GM12878 (cell line): ENCODE measurements at regions not wholly inside any gene's neighbourhood (a gene's known extent, or its start where the extent isn't known, plus 50 kb on each side); places are given as distances from the start of the nearest gene placed in this dataset.

Experiments used
- ATAC-seq: fragments of 200-7000 bp; cut with Tn5 transposase; 3 replicates; pipeline ENCODE4 v1.9.1; 2020; ENCODE audit warnings: mild to moderate bottlenecking, moderate library complexity
- BruUV-seq: library from RNA; stranded (reverse); fragments of 400-500 nt; replicated peaks from 2 replicates; lab custom pipeline; 2021; lab: Mats Ljungman, UMichigan
- CTCF ChIA-PET: fragments of 300-600 bp; sonication (Branson Sonifier 250); formaldehyde crosslinking; extraction: SDS; loops from one replicate; lab custom pipeline; 2021; ENCODE audit warnings: inconsistent platforms; lab: Yijun Ruan, JAX
- POLR2A ChIA-PET: fragments of 350-600 bp; formaldehyde crosslinking; extraction: SDS; loops from one replicate; lab custom pipeline; 2021; ENCODE audit warnings: inconsistent platforms; lab: Charles Lee
- RAD21 ChIA-PET: fragments of 300-600 bp; sonication (Branson Sonifier 250); formaldehyde crosslinking; loops from one replicate; lab custom pipeline; 2023; ENCODE audit warnings: antibody characterized with exemption; ENCODE audit not compliant: unreplicated experiment; lab: Charles Lee
- SMC1A ChIA-PET: fragments of 300-600 bp; sonication (Branson Sonifier 250); formaldehyde crosslinking; loops from one replicate; lab custom pipeline; 2023; ENCODE audit not compliant: unreplicated experiment, uncharacterized antibody; lab: Charles Lee
- DNase-seq: peaks from one replicate; pipeline ENCODE4 v3.0.0-alpha.2; 2011; ENCODE audit warnings: low read depth, low spot score
- FAIRE-seq: peaks from 3 replicates; lab custom pipeline; 2011; peaks lifted over from hg19 to GRCh38; lab: Jason Lieb, UNC
- H2AFZ ChIP-seq: 2 replicates; pipeline ENCODE4 v1.6.0; 2011; ENCODE audit warnings: low read depth, low read length, control low read depth; ENCODE audit not compliant: control insufficient read depth
- H3K27ac ChIP-seq: 2 replicates; pipeline ENCODE4 v1.5.1; 2011; ENCODE audit warnings: control low read depth; ENCODE audit not compliant: control insufficient read depth, insufficient read depth
- H3K27me3 ChIP-seq, 2 experiments: replicated peaks in 1 of 2; 2 replicates each; pipeline versions ENCODE4 v1.6.0 to v1.6.1; 2011; ENCODE audit warnings: low read length in 1 of 2; ENCODE audit not compliant: control insufficient read depth in 2 of 2, insufficient read depth in 2 of 2
- H3K36me3 ChIP-seq, 2 experiments: 2 replicates each; pipeline ENCODE4 v1.5.1; 2011; ENCODE audit warnings: low read length in 1 of 2; ENCODE audit not compliant: control insufficient read depth in 2 of 2, insufficient read depth in 2 of 2
- H3K4me1 ChIP-seq: 2 replicates; pipeline ENCODE4 v1.6.1; 2011; ENCODE audit warnings: mild to moderate bottlenecking, low read length, moderate library complexity, mixed read lengths; ENCODE audit not compliant: control insufficient read depth, insufficient read depth
- H3K4me2 ChIP-seq: 2 replicates; pipeline ENCODE4 v1.6.0; 2011; ENCODE audit warnings: control low read depth; ENCODE audit not compliant: control insufficient read depth, insufficient read depth
- H3K4me3 ChIP-seq: fragments of 200-600 bp; sonication (generic); 2 replicates; pipeline ENCODE4 v1.5.1; 2016
- H3K79me2 ChIP-seq: 2 replicates; pipeline ENCODE4 v1.6.0; 2011; ENCODE audit warnings: low read length; ENCODE audit not compliant: control insufficient read depth, insufficient read depth
- H3K9ac ChIP-seq: 2 replicates; pipeline ENCODE4 v1.8.0; 2011; ENCODE audit warnings: low read length, control low read depth, mixed read lengths; ENCODE audit not compliant: control insufficient read depth, insufficient read depth
- H3K9me3 ChIP-seq: replicated peaks from 3 replicates; pipeline ENCODE4 v1.5.1; 2011; ENCODE audit warnings: mild to moderate bottlenecking, low read length; ENCODE audit not compliant: control insufficient read depth, insufficient read depth
- H4K20me1 ChIP-seq: 2 replicates; pipeline ENCODE4 v1.6.0; 2011; ENCODE audit not compliant: control insufficient read depth, insufficient read depth
- ATF2 ChIP-seq: IDR thresholded peaks from 2 replicates; pipeline ENCODE4 v1.6.1; 2012; ENCODE audit warnings: low read length, inconsistent platforms
- ATF7 ChIP-seq: fragments of 450-650 bp; IDR thresholded peaks from 2 replicates; pipeline ENCODE4 v1.6.1; 2016; ENCODE audit warnings: low read depth, mild to moderate bottlenecking
- CBX3 ChIP-seq: fragments of 200-600 bp; sonication (generic); IDR thresholded peaks from 2 replicates; pipeline ENCODE4 v1.6.1; 2016; ENCODE audit warnings: low read depth, borderline replicate concordance
- EP300 ChIP-seq, 2 experiments: fragments of 150-350 bp in 1 of 2; IDR thresholded peaks; 2 replicates each; pipeline ENCODE4 v1.6.1; 2011 to 2012; ENCODE audit warnings: low read depth in 2 of 2, low read length in 2 of 2, borderline replicate concordance in 1 of 2, improper control_type of control experiment in 1 of 2, inconsistent platforms in 1 of 2; ENCODE audit not compliant: control insufficient read depth in 1 of 2
- ESRRA ChIP-seq: IDR thresholded peaks from 2 replicates; pipeline ENCODE4 v1.6.1; 2012; ENCODE audit warnings: mild to moderate bottlenecking, low read length, improper control_type of control experiment
- IRF4 ChIP-seq: IDR thresholded peaks from 2 replicates; pipeline ENCODE4 v1.6.1; 2011; ENCODE audit warnings: low read depth, low read length
- JUND ChIP-seq: IDR thresholded peaks from 2 replicates; pipeline ENCODE4 v1.6.1; 2012; ENCODE audit warnings: low read depth, mild to moderate bottlenecking, low read length, improper control_type of control experiment, moderate library complexity
- KAT2A ChIP-seq: conservative IDR thresholded peaks from 2 replicates; pipeline ENCODE4 v1.6.1; 2011; ENCODE audit warnings: low read depth, low read length; ENCODE audit not compliant: control insufficient read depth
- MAX ChIP-seq: IDR thresholded peaks from 2 replicates; pipeline ENCODE4 v1.6.1; 2012; ENCODE audit warnings: low read depth, low read length, improper control_type of control experiment
- MYB ChIP-seq: fragments of 150-350 bp; IDR thresholded peaks from 2 replicates; pipeline ENCODE4 v1.6.1; 2014; ENCODE audit warnings: mild to moderate bottlenecking, low read depth, low read length, borderline replicate concordance
- PAX5 ChIP-seq: IDR thresholded peaks from 2 replicates; pipeline ENCODE4 v1.6.1; 2011; ENCODE audit warnings: low read depth, low read length, borderline replicate concordance
- PKNOX1 ChIP-seq: fragments of 450-650 bp; IDR thresholded peaks from 2 replicates; pipeline ENCODE4 v1.6.1; 2016; ENCODE audit warnings: mild to moderate bottlenecking
- RFX5 ChIP-seq: IDR thresholded peaks from 2 replicates; pipeline ENCODE4 v1.6.1; 2011; ENCODE audit warnings: low read depth, low read length, improper control_type of control experiment
- SIX5 ChIP-seq: IDR thresholded peaks from 2 replicates; pipeline ENCODE4 v1.6.1; 2011; ENCODE audit warnings: mild to moderate bottlenecking, low read depth, low read length, moderate library complexity; ENCODE audit not compliant: severe bottlenecking
- ZBTB33 ChIP-seq: fragments of 450-650 bp; IDR thresholded peaks from 2 replicates; pipeline ENCODE4 v1.6.1; 2017; ENCODE audit warnings: mild to moderate bottlenecking
- WGBS: methylation state at CpG from one replicate; pipeline ENCODE4 v1.1.6; 2016; ENCODE audit warnings: low lambda C conversion rate; ENCODE audit not compliant: insufficient replicate concordance, insufficient coverage; ENCODE audit errors: missing lambda C conversion rate; 5-methylcytosine and 5-hydroxymethylcytosine counted together
- in situ Hi-C: fragments of 300-500 bp; cut with MboI; formaldehyde crosslinking; loops from 9 replicates; pipeline ENCODE4 v1.14.3; 2018; ENCODE audit warnings: mixed read lengths
- intact Hi-C: fragments of 100-400 bp; cut with micrococcal nuclease; formaldehyde crosslinking; loops from one replicate; pipeline ENCODE4 v1.14.2; 2022; ENCODE audit not compliant: unreplicated experiment

GRCh38 chr4:173797296-173797695 lies 267.3 kb upstream of the HAND2 start:
- POLR2A ChIA-PET = no interaction called here
- FAIRE-seq (no peak), ATAC-seq (no peak), DNase-seq (no peak)
- intact Hi-C loops = no loop called here
- H3K36me3 ChIP-seq = no peaks in the 10 kb centered on the region
- H3K27me3 ChIP-seq = no peaks in the 10 kb centered on the region
- H3K27ac ChIP-seq = no peak overlapping the region
- WGBS = 5% methylated on average over 1 of the region's 1 CpG
- no peak overlapping the region for H3K9ac ChIP-seq
- no peak overlapping the region for H2AFZ ChIP-seq
- no peak for TF ChIP-seq CBX3
- no peaks in the 10 kb centered on the region for H3K79me2 ChIP-seq
- H3K4me2 ChIP-seq = no peak overlapping the region
- no TSS peak for BruUV-seq
- no peak overlapping the region for H3K4me3 ChIP-seq
- no peaks in the 10 kb centered on the region for H4K20me1 ChIP-seq
- CTCF ChIA-PET = no interaction called here
- H3K4me1 ChIP-seq = no peaks in the 10 kb centered on the region
- in situ Hi-C loops = no loop called here
- RAD21 ChIA-PET = no interaction called here
- SMC1A ChIA-PET = no interaction called here
- no peaks in the 10 kb centered on the region for H3K9me3 ChIP-seq

GRCh38 chr4:173794662-173795061 lies 264.6 kb upstream of the HAND2 start:
- in situ Hi-C loops = no loop called here
- FAIRE-seq = no peak
- no peak for TF ChIP-seq SIX5
- no peak for TF ChIP-seq JUND
- no peak for TF ChIP-seq PAX5
- no peak for TF ChIP-seq KAT2A
- TF ChIP-seq EP300 (IDR thresholded peaks at IDR 0.05; ENCODE audit: borderline replicate concordance in 1 of 2, control insufficient read depth in 1 of 2, low read depth in 2 of 2, low read length in 2 of 2) = no peak
- no peak for TF ChIP-seq MYB
- no peak for TF ChIP-seq PKNOX1
- no peak for TF ChIP-seq IRF4
- TF ChIP-seq MAX = no peak
- no peak for TF ChIP-seq RFX5
- TF ChIP-seq ESRRA = no peak
- TF ChIP-seq ATF7 = no peak
- no peak for TF ChIP-seq ZBTB33
- no peak for TF ChIP-seq ATF2

More at GRCh38 chr4:173794662-173795061, 264.6 kb upstream of the HAND2 start:
- Histone ChIP-seq H3K79me2 (no peaks in the 10 kb centered on the region), H3K9ac (no peak overlapping the region), H3K27ac (no peak overlapping the region), H3K36me3 (no peaks in the 10 kb centered on the region), H4K20me1 (no peaks in the 10 kb centered on the region), H3K4me3 (no peak overlapping the region), H2AFZ (no peak overlapping the region), H3K4me2 (no peak overlapping the region), H3K4me1 (no peaks in the 10 kb centered on the region), H3K27me3 (no peaks in the 10 kb centered on the region), H3K9me3 (no peaks in the 10 kb centered on the region)
- 5% methylated on average over 2 of the region's 2 CpGs for WGBS
- ATAC-seq (no peak), DNase-seq (no peak)
- ChIA-PET RAD21 (no interaction called here), CTCF (no interaction called here), POLR2A (no interaction called here), SMC1A (no interaction called here)
- intact Hi-C loops = no loop called here
- no TSS peak for BruUV-seq
